AG04450 (cell line): ENCODE measurements at regions not wholly inside any gene's neighbourhood (a gene's known extent, or its start where the extent isn't known, plus 50 kb on each side); places are given as distances from the start of the nearest gene placed in this dataset.

ENCODE experiments used
- CTCF ChIA-PET: fragments of 300-600, 350-600 bp; formaldehyde crosslinking; extraction: SDS; loops from one replicate; lab custom pipeline; 2022; ENCODE audit warnings: antibody characterized with exemption, inconsistent platforms; lab: Charles Lee
- POLR2A ChIA-PET: fragments of 350-600 bp; formaldehyde crosslinking; extraction: SDS; loops from one replicate; lab custom pipeline; 2021; ENCODE audit warnings: antibody characterized with exemption, inconsistent platforms; lab: Yijun Ruan, JAX
- DNase-seq: peaks from one replicate; pipeline ENCODE4 v3.0.0-alpha.2; 2011; ENCODE audit warnings: low read depth, low spot score
- H3K27ac ChIP-seq: one replicate; pipeline ENCODE4 v1.5.1; 2012; ENCODE audit warnings: low read depth, low read length, control low read depth
- H3K27me3 ChIP-seq: one replicate; pipeline ENCODE4 v1.6.0; 2012; ENCODE audit warnings: low read length; ENCODE audit not compliant: control insufficient read depth, insufficient read depth
- H3K4me3 ChIP-seq: 2 replicates; pipeline ENCODE4 v1.5.1; 2011; ENCODE audit warnings: mild to moderate bottlenecking, low read depth, low read length, control low read depth
- H3K9me3 ChIP-seq: 2 replicates; pipeline ENCODE4 v1.5.1; 2012; ENCODE audit warnings: low read length; ENCODE audit not compliant: control insufficient read depth, insufficient read depth
- TF ChIP-seq, protein P1 (sequence below): IDR thresholded peaks from 2 replicates; pipeline ENCODE4 v1.5.1; 2011; ENCODE audit warnings: low read depth, low read length, control low read depth, inconsistent platforms

DNA sequence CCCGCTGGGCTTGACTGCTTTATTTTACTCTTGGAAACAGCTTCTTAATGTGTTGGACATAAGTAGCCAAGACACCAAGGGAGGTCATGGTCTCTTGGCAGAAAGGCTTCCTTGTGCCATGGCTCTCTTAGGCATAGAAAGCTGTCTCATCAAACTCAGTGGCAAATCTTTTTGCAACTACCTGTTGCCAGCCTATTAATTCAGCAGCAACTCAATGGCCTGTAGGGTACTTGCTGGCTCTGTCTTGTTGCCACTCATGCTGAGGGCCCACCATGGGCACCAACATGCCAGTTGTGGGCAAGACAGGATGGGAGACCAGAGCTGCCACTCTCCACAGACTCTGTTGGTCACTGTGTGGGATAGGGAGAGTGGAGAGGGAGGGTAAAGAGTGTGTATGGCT, 1209.4 kb downstream of the UQCRFS1 start:
- CTCF ChIA-PET: no interaction called here
- Histone ChIP-seq H3K9me3 (peaks cover 29% of the 10 kb centered on the region), H3K27me3 (no peaks in the 10 kb centered on the region), H3K27ac (no peak overlapping the region), H3K4me3 (no peak overlapping the region)
- POLR2A ChIA-PET: no interaction called here
- TF ChIP-seq, protein P1, sequence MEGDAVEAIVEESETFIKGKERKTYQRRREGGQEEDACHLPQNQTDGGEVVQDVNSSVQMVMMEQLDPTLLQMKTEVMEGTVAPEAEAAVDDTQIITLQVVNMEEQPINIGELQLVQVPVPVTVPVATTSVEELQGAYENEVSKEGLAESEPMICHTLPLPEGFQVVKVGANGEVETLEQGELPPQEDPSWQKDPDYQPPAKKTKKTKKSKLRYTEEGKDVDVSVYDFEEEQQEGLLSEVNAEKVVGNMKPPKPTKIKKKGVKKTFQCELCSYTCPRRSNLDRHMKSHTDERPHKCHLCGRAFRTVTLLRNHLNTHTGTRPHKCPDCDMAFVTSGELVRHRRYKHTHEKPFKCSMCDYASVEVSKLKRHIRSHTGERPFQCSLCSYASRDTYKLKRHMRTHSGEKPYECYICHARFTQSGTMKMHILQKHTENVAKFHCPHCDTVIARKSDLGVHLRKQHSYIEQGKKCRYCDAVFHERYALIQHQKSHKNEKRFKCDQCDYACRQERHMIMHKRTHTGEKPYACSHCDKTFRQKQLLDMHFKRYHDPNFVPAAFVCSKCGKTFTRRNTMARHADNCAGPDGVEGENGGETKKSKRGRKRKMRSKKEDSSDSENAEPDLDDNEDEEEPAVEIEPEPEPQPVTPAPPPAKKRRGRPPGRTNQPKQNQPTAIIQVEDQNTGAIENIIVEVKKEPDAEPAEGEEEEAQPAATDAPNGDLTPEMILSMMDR: no peak
- DNase-seq: no peak

DNA sequence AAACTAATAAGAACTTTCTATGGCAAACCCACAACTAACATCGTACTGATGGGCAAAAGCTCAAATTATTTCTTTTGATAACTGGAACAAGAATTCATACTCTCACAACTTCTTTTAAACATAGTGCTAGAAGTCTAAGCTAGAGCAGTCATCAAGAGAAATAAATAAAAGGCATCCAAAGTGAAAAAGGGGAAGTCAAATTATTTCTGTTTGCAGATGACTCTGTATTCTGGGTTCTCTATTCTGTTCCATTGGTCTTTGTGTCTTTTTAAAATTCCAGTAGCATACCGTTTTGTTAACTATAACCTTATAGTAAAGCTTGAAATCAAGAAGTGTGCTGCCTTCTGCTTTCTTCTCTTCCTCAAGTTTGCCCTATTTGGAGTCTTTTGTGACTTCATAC, 1215.9 kb downstream of the UQCRFS1 start:
- H3K27me3 ChIP-seq: no peaks in the 10 kb centered on the region
- H3K27ac ChIP-seq: no peak overlapping the region
- DNase-seq: no peak
- ChIA-PET POLR2A (no interaction called here), CTCF (no interaction called here)
- no peak overlapping the region for H3K4me3 ChIP-seq
- H3K9me3 ChIP-seq: peaks cover 10% of the 10 kb centered on the region
- TF ChIP-seq, protein P1: no peak

DNA sequence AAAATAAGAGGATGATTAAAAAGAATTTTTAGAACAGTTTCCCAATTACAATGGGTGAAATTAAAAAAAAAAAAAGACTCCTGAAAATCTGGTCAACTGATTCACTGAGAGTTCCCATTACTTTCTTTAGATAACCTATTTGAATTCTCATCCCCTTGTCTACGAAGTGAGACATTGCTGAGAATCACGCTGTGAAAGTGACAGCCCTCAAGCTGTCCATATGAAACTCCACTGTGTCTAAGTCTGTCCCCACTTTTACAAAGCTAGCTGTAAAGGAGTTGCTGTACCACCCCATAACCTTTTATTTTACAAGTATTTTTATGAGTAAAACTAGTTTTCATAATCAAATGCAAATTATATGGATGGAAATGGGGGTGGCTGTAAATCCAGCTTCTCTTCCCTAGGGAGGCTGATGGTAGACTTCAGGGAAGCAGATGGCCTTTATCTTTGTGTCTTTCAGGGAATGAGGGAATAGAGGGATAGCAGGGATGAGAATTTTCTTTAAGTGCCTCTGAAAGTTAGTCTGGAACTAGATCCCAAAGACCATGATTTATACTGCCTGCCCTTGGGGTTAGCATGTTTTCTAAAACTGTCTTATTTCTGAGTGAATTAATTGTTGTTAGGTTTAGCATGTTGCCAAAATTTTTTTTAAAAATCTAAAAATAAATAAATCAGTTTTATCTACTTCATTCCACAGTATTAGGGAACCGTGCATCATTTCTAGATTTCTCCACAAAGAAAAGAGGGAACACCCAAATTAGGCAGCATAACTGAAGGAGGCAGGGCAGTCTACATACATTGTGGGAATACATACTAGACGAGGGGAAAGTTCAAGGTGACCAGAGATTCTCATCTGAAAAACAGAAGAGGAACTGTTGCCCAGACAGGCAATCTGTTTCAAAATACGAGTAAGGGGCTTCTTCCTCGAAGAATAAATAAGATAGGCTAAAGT, 1219.1 kb downstream of the UQCRFS1 start:
- Histone ChIP-seq H3K27me3 (no peaks in the 10 kb centered on the region), H3K4me3 (no peak overlapping the region), H3K9me3 (peaks cover 10% of the 10 kb centered on the region; the same call in 1 of the 2 replicates), H3K27ac (no peak overlapping the region)
- ChIA-PET POLR2A (no interaction called here), CTCF (no interaction called here)
- no peak for DNase-seq
- TF ChIP-seq, protein P1: no peak

DNA sequence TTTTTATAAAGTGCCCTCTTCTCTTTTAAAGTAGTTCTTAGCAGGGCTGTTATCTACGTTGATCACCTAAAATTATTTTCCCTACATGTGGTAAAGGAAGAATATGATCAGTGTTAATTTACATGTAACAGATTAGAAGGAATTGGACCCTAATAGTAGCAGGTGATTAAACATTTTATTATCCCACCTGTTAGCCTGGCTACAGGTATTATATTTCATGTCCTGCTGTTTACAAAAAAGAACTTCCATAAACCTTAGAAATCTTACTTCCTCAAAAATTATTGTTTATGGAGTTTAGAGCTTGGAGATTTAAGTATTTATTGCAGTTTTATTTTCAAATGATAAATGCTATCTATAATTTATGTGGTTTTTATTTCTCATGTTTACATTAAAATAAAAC, 1226.7 kb downstream of the UQCRFS1 start:
- TF ChIP-seq, protein P1: no peak
- CTCF ChIA-PET: no interaction called here

DNA sequence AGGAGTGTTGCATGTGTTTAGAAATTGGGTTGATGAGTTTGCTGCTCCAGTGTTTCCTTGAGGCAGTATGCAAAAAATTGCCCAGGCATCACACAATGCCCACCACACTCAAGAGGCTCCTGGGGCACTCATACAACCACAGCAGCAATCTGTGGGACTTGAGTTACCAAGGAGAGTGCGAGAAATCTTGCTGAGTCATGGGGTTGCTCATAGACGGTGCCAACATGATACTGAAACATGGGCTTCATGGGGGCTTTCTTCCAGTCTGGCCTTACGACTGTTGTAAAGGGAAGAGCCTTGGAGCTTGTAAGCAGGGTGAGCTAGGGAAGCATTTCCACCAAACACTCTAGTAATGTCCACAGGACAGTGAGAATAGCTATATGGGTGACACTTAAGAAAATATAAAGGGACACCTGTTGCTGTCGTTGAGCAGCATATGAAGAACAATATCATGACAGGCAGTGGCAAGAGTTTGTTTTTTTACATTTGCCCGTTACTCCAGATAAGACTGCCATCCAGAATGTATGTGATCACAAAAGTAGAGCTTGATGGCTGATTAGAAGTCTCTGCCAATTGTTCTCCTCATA, 1237.4 kb downstream of the UQCRFS1 start:
- TF ChIP-seq, protein P1: no peak
- POLR2A ChIA-PET: no interaction called here
- peaks cover 20% of the 10 kb centered on the region for H3K9me3 ChIP-seq
- no peak for DNase-seq
- H3K27me3 ChIP-seq: no peaks in the 10 kb centered on the region
- CTCF ChIA-PET: no interaction called here
- no peak overlapping the region for H3K4me3 ChIP-seq
- H3K27ac ChIP-seq: no peak overlapping the region

More for the DNA sequence above, 1226.7 kb downstream of the UQCRFS1 start:
- H3K27me3 ChIP-seq: no peaks in the 10 kb centered on the region
- no peak for DNase-seq
- H3K4me3 ChIP-seq: no peak overlapping the region
- H3K9me3 ChIP-seq: peaks cover 4% of the 10 kb centered on the region; the same call in 1 of the 2 replicates
- H3K27ac ChIP-seq: no peak overlapping the region
- POLR2A ChIA-PET: no interaction called here
